Uterus (tissue), 3 donors: ENCODE measurements at regions not wholly inside any gene's neighbourhood (a gene's known extent, or its start where the extent isn't known, plus 50 kb on each side); places are given as distances from the start of the nearest gene placed in this dataset.
A peak's percentile ranks its signal among the peaks of the same experiment; 100 is the strongest.

Source experiments
- DNase-seq, 2 donors: peaks; one replicate each; pipeline ENCODE4 v3.0.0-alpha.2; 2019 to 2020
- H3K27ac ChIP-seq, 2 donors: fragments of 200-600 bp; sonication (generic); 1 replicate in 1 of 2; 2 replicates in 1 of 2; pipeline ENCODE4 v1.5.1; 2016 to 2018
- H3K27me3 ChIP-seq, 2 donors: fragments of 200-600 bp; sonication (generic); one replicate each; pipeline ENCODE4 v1.5.1; 2018 to 2019; ENCODE audit warnings: control low read depth in 1 of 2
- H3K36me3 ChIP-seq, 2 donors: fragments of 200-600 bp; sonication (generic); one replicate each; pipeline ENCODE4 v1.5.1; 2019; ENCODE audit warnings: control low read depth in 1 of 2
- H3K4me1 ChIP-seq, 2 donors: fragments of 200-600 bp; sonication (generic); one replicate each; pipeline ENCODE4 v1.5.1; 2018 to 2019; ENCODE audit warnings: control low read depth in 1 of 2
- H3K4me3 ChIP-seq, 2 donors: fragments of 200-600 bp; sonication (generic); 1 replicate in 1 of 2; 2 replicates in 1 of 2; pipeline ENCODE4 v1.5.1; 2018 to 2019; ENCODE audit warnings: mild to moderate bottlenecking in 1 of 2
- H3K9me3 ChIP-seq, 2 donors: fragments of 200-600 bp; sonication (generic); one replicate each; pipeline ENCODE4 v1.5.1; 2019; ENCODE audit warnings: control low read depth in 1 of 2
- CTCF ChIP-seq, 4 experiments: fragments of 200-600 bp in 2 of 4; fragments of 450-650 bp in 2 of 4; sonication (generic) in 2 of 4; IDR thresholded peaks; one replicate each; pipeline ENCODE4 v1.5.1; 2016 to 2019; ENCODE audit warnings: antibody characterized with exemption in 4 of 4, mild to moderate bottlenecking in 2 of 4, moderate library complexity in 1 of 4
- POLR2A ChIP-seq, 2 donors: fragments of 450-650 bp; IDR thresholded peaks; one replicate each; pipeline ENCODE4 v1.6.1; 2016; ENCODE audit warnings: antibody characterized with exemption in 2 of 2, mild to moderate bottlenecking in 1 of 2, moderate library complexity in 1 of 2
- intact Hi-C: fragments of 100-400 bp; cut with DNase I; formaldehyde crosslinking; loops from one replicate; pipeline ENCODE4 v1.15.1; 2023; ENCODE audit warnings: low total_unique reads
- donor health status: DM: yes; HTN: yes; CAD: no.

- H3K27me3 ChIP-seq = no peaks in the 10 kb centered on the region
- intact Hi-C loops = no loop called here
- H3K9me3 ChIP-seq = no peaks in the 10 kb centered on the region
- no peak overlapping the region for H3K27ac ChIP-seq
- no peak for TF ChIP-seq POLR2A (IDR thresholded peaks at IDR 0.05)
- peak; percentile 50 to 73 (median 68) for TF ChIP-seq CTCF (IDR thresholded peaks at IDR 0.05)
- no peaks in the 10 kb centered on the region for H3K36me3 ChIP-seq
- DNase-seq = peak in 1 of 2 donors; percentile 20
- H3K4me1 ChIP-seq = no peaks in the 10 kb centered on the region
- H3K4me3 ChIP-seq = no peak overlapping the region
Measured at GRCh38 chr4:120156120-120156718, 89.6 kb upstream of the MAD2L1 start.

- H3K9me3 ChIP-seq = no peaks in the 10 kb centered on the region
- H3K27me3 ChIP-seq = no peaks in the 10 kb centered on the region
- intact Hi-C loops = no loop called here
- TF ChIP-seq CTCF (IDR thresholded peaks at IDR 0.05) (no peak), POLR2A (IDR thresholded peaks at IDR 0.05) (no peak)
- no peak overlapping the region for H3K27ac ChIP-seq
- no peaks in the 10 kb centered on the region for H3K36me3 ChIP-seq
- H3K4me3 ChIP-seq = no peak overlapping the region
- no peaks in the 10 kb centered on the region for H3K4me1 ChIP-seq
- no peak for DNase-seq
Measured at GRCh38 chr4:120155287-120155686, 88.6 kb upstream of the MAD2L1 start.

- Histone ChIP-seq H3K4me3 (no peak overlapping the region), H3K9me3 (no peaks in the 10 kb centered on the region), H3K36me3 (no peaks in the 10 kb centered on the region), H3K27me3 (no peaks in the 10 kb centered on the region), H3K4me1 (no peaks in the 10 kb centered on the region), H3K27ac (no peak overlapping the region)
- TF ChIP-seq POLR2A (IDR thresholded peaks at IDR 0.05) = no peak
- DNase-seq = no peak
- intact Hi-C loops = no loop called here
Measured at GRCh38 chr4:120144634-120145033, 78.0 kb upstream of the MAD2L1 start.

- no peak for DNase-seq
- Histone ChIP-seq H3K4me3 (no peak overlapping the region), H3K4me1 (no peaks in the 10 kb centered on the region), H3K27ac (no peak overlapping the region), H3K36me3 (no peaks in the 10 kb centered on the region), H3K27me3 (no peaks in the 10 kb centered on the region), H3K9me3 (no peaks in the 10 kb centered on the region)
- TF ChIP-seq POLR2A (IDR thresholded peaks at IDR 0.05) = no peak
- no peak for TF ChIP-seq CTCF (IDR thresholded peaks at IDR 0.05)
- intact Hi-C loops = no loop called here
Measured at GRCh38 chr4:120144041-120144440, 77.4 kb upstream of the MAD2L1 start.

- no peak overlapping the region for H3K4me3 ChIP-seq
- no peaks in the 10 kb centered on the region for H3K9me3 ChIP-seq
- DNase-seq = no peak
- TF ChIP-seq POLR2A (IDR thresholded peaks at IDR 0.05) (no peak), CTCF (IDR thresholded peaks at IDR 0.05) (no peak)
- intact Hi-C loops = no loop called here
- H3K27ac ChIP-seq = no peak overlapping the region
- H3K27me3 ChIP-seq = no peaks in the 10 kb centered on the region
- no peaks in the 10 kb centered on the region for H3K36me3 ChIP-seq
- H3K4me1 ChIP-seq = no peaks in the 10 kb centered on the region
Measured at GRCh38 chr4:120139392-120139791, 72.7 kb upstream of the MAD2L1 start.

GRCh38 chr4:120132935-120133334 is 66.3 kb upstream of the MAD2L1 start:
- intact Hi-C loops = no loop called here
- H3K27ac ChIP-seq = no peak overlapping the region
- DNase-seq = no peak

More at GRCh38 chr4:120132935-120133334, 66.3 kb upstream of the MAD2L1 start:
- TF ChIP-seq POLR2A (IDR thresholded peaks at IDR 0.05) = no peak
- no peak for TF ChIP-seq CTCF (IDR thresholded peaks at IDR 0.05)
- H3K36me3 ChIP-seq = no peaks in the 10 kb centered on the region
- no peak overlapping the region for H3K4me3 ChIP-seq
- no peaks in the 10 kb centered on the region for H3K9me3 ChIP-seq
- no peaks in the 10 kb centered on the region for H3K27me3 ChIP-seq
- no peaks in the 10 kb centered on the region for H3K4me1 ChIP-seq
